LNCaP clone FGC (cell line): ENCODE measurements at regions not wholly inside any gene's neighbourhood (a gene's known extent, or its start where the extent isn't known, plus 50 kb on each side); places are given as distances from the start of the nearest gene placed in this dataset.

Experiments
- DNase-seq: peaks from one replicate; pipeline ENCODE4 v3.0.0-alpha.2; 2011; ENCODE audit warnings: low read depth
- H3K4me3 ChIP-seq: 2 replicates; pipeline ENCODE4 v1.5.1; 2011; ENCODE audit warnings: mild to moderate bottlenecking, low read depth, low read length, control low read depth
- TF ChIP-seq, protein P1 (sequence below): IDR thresholded peaks from 2 replicates; pipeline ENCODE4 v1.5.1; 2012; ENCODE audit warnings: mild to moderate bottlenecking; ENCODE audit not compliant: control insufficient read depth, insufficient read depth; ENCODE audit errors: extremely low read depth

DNA sequence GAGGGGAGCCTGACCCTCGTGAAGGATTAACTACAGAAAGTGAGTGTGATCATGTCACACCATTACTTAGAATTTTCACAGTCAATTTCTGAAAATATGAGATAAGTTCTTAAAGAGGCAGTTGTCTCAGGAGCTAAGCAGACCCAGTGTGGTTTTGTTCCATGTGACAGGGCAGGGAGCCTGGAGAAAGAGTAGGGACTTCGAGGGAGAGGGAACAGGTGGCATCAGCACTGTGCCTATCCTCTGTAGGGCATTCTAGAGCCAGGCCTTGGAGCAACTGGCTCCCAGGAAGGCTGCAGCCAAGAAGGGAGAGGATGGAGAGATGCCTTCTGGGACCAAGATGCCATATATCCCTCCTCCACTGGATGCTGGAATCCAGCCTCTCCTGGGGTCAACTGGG is 183.0 kb downstream of the TSHZ3 start:
- TF ChIP-seq, protein P1, sequence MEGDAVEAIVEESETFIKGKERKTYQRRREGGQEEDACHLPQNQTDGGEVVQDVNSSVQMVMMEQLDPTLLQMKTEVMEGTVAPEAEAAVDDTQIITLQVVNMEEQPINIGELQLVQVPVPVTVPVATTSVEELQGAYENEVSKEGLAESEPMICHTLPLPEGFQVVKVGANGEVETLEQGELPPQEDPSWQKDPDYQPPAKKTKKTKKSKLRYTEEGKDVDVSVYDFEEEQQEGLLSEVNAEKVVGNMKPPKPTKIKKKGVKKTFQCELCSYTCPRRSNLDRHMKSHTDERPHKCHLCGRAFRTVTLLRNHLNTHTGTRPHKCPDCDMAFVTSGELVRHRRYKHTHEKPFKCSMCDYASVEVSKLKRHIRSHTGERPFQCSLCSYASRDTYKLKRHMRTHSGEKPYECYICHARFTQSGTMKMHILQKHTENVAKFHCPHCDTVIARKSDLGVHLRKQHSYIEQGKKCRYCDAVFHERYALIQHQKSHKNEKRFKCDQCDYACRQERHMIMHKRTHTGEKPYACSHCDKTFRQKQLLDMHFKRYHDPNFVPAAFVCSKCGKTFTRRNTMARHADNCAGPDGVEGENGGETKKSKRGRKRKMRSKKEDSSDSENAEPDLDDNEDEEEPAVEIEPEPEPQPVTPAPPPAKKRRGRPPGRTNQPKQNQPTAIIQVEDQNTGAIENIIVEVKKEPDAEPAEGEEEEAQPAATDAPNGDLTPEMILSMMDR, result no peak
- H3K4me3 ChIP-seq, result no peak overlapping the region
- no peak for DNase-seq

DNA sequence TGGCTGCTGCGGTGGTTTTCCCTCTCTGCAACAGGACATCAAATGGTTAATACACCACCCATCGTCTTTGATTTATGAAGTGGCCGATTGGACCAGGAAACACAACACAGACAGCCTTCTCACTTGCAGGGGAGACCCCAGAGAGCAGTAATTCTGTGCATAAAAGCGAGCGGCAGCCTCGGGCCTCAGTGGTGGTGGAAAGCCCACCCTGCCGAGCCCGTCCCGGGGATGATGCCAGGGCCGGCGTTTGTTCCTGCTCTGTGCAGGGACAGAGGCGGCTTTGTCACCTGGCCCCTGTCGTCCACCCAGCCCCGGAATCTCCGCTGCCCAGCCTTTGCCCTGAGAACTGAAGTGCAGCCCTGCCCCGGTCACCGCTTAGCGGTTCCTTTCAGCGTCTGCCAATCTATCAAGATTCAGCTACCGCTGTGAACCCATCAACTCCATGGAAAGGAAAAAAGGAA is 184.4 kb downstream of the TSHZ3 start:
- no peak for DNase-seq
- TF ChIP-seq, protein P1, result no peak

DNA sequence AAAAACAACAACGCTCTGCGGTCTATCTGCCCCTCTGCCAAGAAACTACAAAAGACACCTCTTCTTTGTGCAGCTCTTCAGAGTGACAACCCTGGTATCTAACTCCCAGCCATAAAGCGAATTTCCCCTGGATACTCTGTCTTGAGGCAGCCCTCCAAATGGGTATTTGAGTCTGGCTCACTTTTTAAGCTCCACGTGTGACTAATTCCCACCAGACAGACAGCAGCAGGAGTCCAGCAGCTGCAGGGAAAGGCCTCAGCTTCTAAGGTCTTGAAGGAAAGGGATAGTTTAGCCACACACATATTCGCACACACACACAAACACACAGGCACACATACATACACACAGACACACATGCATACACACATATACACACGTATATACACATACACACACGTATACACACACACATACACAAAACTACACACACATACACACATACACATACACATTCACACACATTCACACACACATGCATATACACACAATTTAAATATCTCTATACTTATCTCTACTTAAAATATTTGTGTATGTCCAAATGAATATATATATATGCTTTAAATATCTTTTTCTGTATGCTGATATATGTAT is 188.8 kb downstream of the TSHZ3 start:
- TF ChIP-seq, protein P1, result no peak
- no peak for DNase-seq
- no peak overlapping the region for H3K4me3 ChIP-seq

More for the DNA sequence above, 184.4 kb downstream of the TSHZ3 start:
- H3K4me3 ChIP-seq, result no peak overlapping the region

DNA sequence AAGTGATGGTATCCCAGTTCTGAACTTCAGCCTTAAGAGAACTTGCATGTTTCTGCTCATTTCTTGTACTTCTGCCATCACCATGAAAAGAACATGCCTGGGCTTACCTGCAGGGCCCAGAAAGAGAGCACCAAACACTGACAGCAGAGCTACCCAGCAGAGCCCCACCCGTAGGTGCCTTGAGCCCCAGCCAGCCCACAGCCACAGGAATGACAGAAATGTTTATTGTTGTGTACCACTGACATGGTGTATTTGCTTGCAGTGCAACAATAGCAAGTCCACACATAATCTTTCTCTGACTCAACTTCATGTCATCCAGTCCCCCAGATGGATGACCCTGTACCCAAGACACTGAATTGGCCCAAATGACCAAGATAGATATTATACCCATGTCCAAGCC is 195.2 kb downstream of the TSHZ3 start:
- no peak overlapping the region for H3K4me3 ChIP-seq
- no peak for DNase-seq
- TF ChIP-seq, protein P1, result no peak

DNA sequence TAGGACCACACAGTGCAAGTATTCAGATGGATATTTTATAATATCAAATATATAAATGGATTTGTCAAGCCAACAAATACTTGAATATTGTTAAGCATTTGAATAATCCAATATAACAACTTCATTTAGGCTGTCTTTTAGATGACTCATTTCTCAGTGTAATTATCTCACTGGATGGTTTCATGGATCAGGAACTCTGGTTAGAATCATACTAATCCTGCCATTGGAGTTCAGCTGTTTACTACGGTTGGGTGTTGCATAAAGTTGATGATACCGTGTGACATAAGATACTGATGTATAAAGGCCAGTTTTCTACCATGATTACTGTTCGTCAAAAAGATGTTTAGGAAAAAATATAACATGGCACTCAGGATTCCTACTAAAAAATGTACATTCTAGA is 196.3 kb downstream of the TSHZ3 start:
- H3K4me3 ChIP-seq, result no peak overlapping the region
- TF ChIP-seq, protein P1, result no peak
- no peak for DNase-seq

DNA sequence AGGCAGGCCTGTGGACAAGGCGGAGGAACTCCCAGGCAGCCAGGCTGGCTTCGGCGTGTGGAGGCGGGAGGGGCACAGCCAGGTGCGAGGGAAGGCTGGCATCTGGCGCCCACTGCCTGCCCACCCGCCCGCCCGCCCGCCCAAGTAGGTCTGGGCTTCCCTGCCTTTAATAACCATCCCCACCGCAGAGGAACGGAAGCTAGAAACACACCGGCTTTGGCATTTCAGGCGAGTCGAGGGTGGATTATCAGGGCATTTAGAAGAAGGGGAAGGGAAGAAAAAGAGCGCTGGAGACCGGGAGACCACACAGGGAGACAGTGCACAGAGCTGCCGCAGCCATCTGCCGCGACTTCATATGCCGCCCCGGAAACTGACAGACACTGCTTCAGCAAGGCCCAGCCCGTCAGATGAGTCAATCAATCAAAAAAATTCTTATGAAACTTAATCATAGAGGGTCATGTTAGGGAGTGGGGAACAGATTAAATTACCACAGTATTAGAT is 199.7 kb downstream of the TSHZ3 start:
- DNase-seq, result no peak
- no peak overlapping the region for H3K4me3 ChIP-seq
- TF ChIP-seq, protein P1, result no peak

DNA sequence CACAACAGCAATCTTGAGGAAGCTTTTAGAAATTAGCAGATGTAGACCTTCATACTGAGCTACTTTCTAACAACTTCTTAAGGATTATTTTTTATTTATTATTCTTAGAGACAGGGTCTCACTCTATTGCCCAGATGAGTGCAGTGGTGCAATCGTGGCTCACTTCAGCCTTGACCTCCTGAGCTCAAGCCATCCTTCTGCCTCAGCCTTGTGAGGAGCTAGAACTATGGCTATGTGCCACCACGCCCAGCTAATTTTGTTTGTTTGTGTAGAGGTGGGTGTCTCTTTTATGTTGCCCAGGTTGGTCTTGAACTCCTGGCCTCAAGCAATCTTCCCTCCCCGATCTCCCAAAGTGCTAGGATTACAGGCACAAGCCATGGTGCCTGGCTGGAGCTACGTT is 200.6 kb downstream of the TSHZ3 start:
- DNase-seq, result no peak
- no peak overlapping the region for H3K4me3 ChIP-seq
- TF ChIP-seq, protein P1, result no peak
